Left lung (tissue), 4 donors: ENCODE measurements at regions not wholly inside any gene's neighbourhood (a gene's known extent, or its start where the extent isn't known, plus 50 kb on each side); places are given as distances from the start of the nearest gene placed in this dataset.

ENCODE experiments used
- ATAC-seq: fragments of 200-7000 bp; cut with Tn5 transposase; one replicate; pipeline ENCODE4 v1.9.1; 2020; ENCODE audit warnings: moderate library complexity
- DNase-seq, 4 donors: peaks; one replicate each; pipeline ENCODE4 v3.0.0-alpha.2; 2013 to 2020
- H3K27ac ChIP-seq, 2 donors: fragments of 200-600 bp; sonication (generic) in 1 of 2; one replicate each; pipeline versions ENCODE4 v1.5.0 to v1.8.0; 2020 to 2021
- H3K27me3 ChIP-seq, 2 donors: fragments of 200-600 bp; sonication (generic) in 1 of 2; one replicate each; pipeline versions ENCODE4 v1.5.0 to v1.8.0; 2020 to 2021
- H3K36me3 ChIP-seq, 2 donors: fragments of 200-600 bp; sonication (generic) in 1 of 2; one replicate each; pipeline versions ENCODE4 v1.5.0 to v1.8.0; 2020 to 2021
- H3K4me1 ChIP-seq, 2 donors: fragments of 200-600 bp; one replicate each; pipeline ENCODE4 v1.8.0; 2021
- H3K4me3 ChIP-seq, 2 donors: fragments of 200-600 bp; sonication (generic) in 1 of 2; one replicate each; pipeline versions ENCODE4 v1.5.0 to v1.8.0; 2020 to 2021; ENCODE audit warnings: mild to moderate bottlenecking in 1 of 2
- H3K9me3 ChIP-seq, 2 donors: fragments of 200-600 bp; sonication (generic) in 1 of 2; one replicate each; pipeline versions ENCODE4 v1.5.0 to v1.8.0; 2020 to 2021
- intact Hi-C, 2 donors: fragments of 100-400 bp; cut with DNase I; formaldehyde crosslinking; loops; one replicate each; pipeline versions ENCODE4 v1.11.2 to v1.14.2; 2022
- TF ChIP-seq, protein P1 (sequence below), 2 donors: fragments of 200-600 bp; sonication (generic) in 1 of 2; IDR thresholded peaks; one replicate each; pipeline versions ENCODE4 v1.5.0 to v1.8.0; 2021; ENCODE audit warnings: antibody characterized with exemption in 2 of 2
- donor health status: DM: no; HTN: yes; CAD: no.
- donor health status: DM: no; HTN: no; CAD: no.

DNA sequence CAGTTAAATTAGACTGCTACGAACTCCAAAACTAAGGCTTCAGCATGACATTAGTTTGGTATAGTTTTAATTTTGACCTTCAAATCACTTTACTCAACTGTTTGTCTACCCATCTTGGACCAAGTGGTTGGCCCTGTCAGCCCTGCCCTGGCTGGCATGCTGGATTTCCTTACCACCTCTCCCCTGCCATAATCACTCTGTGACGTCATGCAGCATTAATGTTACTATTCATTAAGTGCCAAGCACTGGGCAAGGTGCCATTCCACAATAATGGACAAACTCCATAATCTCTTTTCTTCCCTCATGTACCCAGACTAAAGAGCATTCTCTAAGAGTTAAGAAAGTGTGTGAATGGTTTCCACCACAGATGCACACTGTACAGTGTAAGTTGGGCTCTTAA lies 277.0 kb upstream of the INTU start:
- Histone ChIP-seq H3K9me3 (peaks cover 0 to 4% of the 10 kb centered on the region in 2 donors), H3K27me3 (no peaks in the 10 kb centered on the region), H3K4me1 (no peaks in the 10 kb centered on the region), H3K27ac (no peak overlapping the region), H3K36me3 (no peaks in the 10 kb centered on the region), H3K4me3 (no peak overlapping the region)
- TF ChIP-seq, protein P1, sequence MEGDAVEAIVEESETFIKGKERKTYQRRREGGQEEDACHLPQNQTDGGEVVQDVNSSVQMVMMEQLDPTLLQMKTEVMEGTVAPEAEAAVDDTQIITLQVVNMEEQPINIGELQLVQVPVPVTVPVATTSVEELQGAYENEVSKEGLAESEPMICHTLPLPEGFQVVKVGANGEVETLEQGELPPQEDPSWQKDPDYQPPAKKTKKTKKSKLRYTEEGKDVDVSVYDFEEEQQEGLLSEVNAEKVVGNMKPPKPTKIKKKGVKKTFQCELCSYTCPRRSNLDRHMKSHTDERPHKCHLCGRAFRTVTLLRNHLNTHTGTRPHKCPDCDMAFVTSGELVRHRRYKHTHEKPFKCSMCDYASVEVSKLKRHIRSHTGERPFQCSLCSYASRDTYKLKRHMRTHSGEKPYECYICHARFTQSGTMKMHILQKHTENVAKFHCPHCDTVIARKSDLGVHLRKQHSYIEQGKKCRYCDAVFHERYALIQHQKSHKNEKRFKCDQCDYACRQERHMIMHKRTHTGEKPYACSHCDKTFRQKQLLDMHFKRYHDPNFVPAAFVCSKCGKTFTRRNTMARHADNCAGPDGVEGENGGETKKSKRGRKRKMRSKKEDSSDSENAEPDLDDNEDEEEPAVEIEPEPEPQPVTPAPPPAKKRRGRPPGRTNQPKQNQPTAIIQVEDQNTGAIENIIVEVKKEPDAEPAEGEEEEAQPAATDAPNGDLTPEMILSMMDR (IDR thresholded peaks at IDR 0.05), result no peak
- intact Hi-C loops, result no loop called here
- ATAC-seq, result no peak
- no peak for DNase-seq

DNA sequence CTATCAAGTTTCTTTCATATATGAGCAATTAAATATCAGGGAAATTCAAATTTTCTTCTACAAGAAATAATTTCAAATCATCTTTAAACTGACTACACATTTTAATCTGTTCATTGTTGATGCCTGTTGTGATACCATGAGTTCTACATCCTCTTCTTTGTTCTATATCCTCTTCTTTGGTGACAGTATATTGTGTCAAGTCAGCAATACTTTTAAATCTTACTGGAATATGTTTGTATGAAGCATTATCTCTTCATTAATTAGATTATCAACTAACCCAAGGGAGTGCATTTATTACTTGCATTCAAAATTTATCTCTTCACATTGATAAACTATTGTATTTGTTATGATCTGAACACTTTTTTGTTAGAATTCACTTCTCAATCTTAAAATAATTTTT lies 275.0 kb upstream of the INTU start:
- intact Hi-C loops, result no loop called here
- ATAC-seq (no peak), DNase-seq (no peak)
- Histone ChIP-seq H3K9me3 (peaks cover 0 to 6% of the 10 kb centered on the region in 2 donors), H3K4me3 (no peak overlapping the region), H3K4me1 (no peaks in the 10 kb centered on the region), H3K36me3 (no peaks in the 10 kb centered on the region), H3K27ac (no peak overlapping the region), H3K27me3 (no peaks in the 10 kb centered on the region)
- TF ChIP-seq, protein P1 (IDR thresholded peaks at IDR 0.05), result no peak

DNA sequence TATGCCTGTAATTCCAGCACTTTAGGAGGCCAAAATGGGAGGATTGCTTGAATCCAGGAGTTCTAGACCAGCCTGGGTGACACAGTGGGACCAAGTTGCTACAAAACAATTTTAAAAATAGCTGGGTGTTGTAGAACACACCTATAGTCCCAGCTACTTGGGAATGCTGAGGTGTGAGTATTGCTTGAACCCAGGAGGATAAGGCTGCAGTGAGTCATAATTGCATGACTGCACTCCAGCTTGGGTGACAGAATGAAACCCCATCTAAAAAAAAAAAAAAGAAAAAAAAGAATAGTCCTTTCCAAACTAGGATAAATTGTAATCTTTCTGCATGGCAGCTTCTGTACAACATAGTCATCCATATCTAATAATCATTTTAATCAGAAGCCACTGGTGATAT lies 270.1 kb upstream of the INTU start:
- intact Hi-C loops, result no loop called here

DNA sequence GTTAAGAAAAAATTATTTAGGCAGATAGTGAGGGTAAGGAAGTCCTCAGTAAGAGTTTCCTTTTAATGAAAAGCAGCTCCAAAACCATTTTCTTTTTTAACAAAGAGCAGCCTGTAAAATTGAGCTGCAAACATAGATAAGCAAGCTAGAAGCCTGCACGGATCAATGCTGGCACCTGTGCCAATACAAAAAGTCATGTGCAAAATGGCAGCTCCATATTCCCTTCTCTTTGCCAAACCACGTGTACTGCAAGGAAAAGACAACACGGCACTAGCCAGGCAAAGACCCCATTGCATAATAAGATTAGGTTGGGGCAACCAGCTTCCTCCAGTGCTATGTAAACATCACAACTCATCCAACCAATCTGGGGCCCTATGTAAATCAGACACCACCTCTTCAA lies 268.4 kb upstream of the INTU start:
- H3K27me3 ChIP-seq, result no peaks in the 10 kb centered on the region
- H3K9me3 ChIP-seq, result peaks cover 0 to 6% of the 10 kb centered on the region in 2 donors
- intact Hi-C loops, result no loop called here
- no peak for DNase-seq
- TF ChIP-seq, protein P1 (IDR thresholded peaks at IDR 0.05), result no peak
- no peak for ATAC-seq
- no peaks in the 10 kb centered on the region for H3K4me1 ChIP-seq
- H3K27ac ChIP-seq, result no peak overlapping the region
- H3K36me3 ChIP-seq, result no peaks in the 10 kb centered on the region
- no peak overlapping the region for H3K4me3 ChIP-seq

More for the DNA sequence above, 270.1 kb upstream of the INTU start:
- H3K27me3 ChIP-seq, result no peaks in the 10 kb centered on the region
- TF ChIP-seq, protein P1 (IDR thresholded peaks at IDR 0.05), result no peak
- H3K36me3 ChIP-seq, result no peaks in the 10 kb centered on the region
- ATAC-seq, result no peak
- peaks cover 0 to 6% of the 10 kb centered on the region in 2 donors for H3K9me3 ChIP-seq
- H3K4me3 ChIP-seq, result no peak overlapping the region
- H3K4me1 ChIP-seq, result no peaks in the 10 kb centered on the region
- H3K27ac ChIP-seq, result no peak overlapping the region
- no peak for DNase-seq

GRCh38 chr4:127364911-127365310 lies 267.8 kb upstream of the INTU start:
- Histone ChIP-seq H3K4me1 (no peaks in the 10 kb centered on the region), H3K4me3 (no peak overlapping the region), H3K36me3 (no peaks in the 10 kb centered on the region), H3K27me3 (no peaks in the 10 kb centered on the region), H3K27ac (no peak overlapping the region), H3K9me3 (peaks cover 0 to 6% of the 10 kb centered on the region in 2 donors)
- intact Hi-C loops, result no loop called here
- no peak for DNase-seq
- no peak for ATAC-seq
- TF ChIP-seq, protein P1 (IDR thresholded peaks at IDR 0.05), result no peak
